HCT116 (cell line): ENCODE measurements at regions not wholly inside any gene's neighbourhood (a gene's known extent, or its start where the extent isn't known, plus 50 kb on each side); places are given as distances from the start of the nearest gene placed in this dataset.

Experiments
- CEBPB ChIP-seq: IDR thresholded peaks from 2 replicates; pipeline ENCODE4 v1.6.1; 2012; ENCODE audit warnings: low read depth
- ELF1 ChIP-seq: IDR thresholded peaks from 2 replicates; pipeline ENCODE4 v1.6.1; 2012; ENCODE audit warnings: low read depth, borderline replicate concordance
- EZH2phosphoT487 ChIP-seq: fragments of 200-600 bp; IDR thresholded peaks from 2 replicates; pipeline ENCODE4 v1.6.1; 2018; ENCODE audit warnings: antibody characterized with exemption, borderline replicate concordance
- FOSL1 ChIP-seq: IDR thresholded peaks from 2 replicates; pipeline ENCODE4 v1.6.1; 2012; ENCODE audit warnings: low read depth
- MAX ChIP-seq: IDR thresholded peaks from 2 replicates; pipeline ENCODE4 v1.6.1; 2012
- POLR2A ChIP-seq: IDR thresholded peaks from 2 replicates; pipeline ENCODE4 v1.7.0; 2011; ENCODE audit warnings: borderline replicate concordance; ENCODE audit not compliant: insufficient read depth, insufficient read length; ENCODE audit errors: extremely low read depth
- POLR2AphosphoS5 ChIP-seq: IDR thresholded peaks from 2 replicates; pipeline ENCODE4 v1.6.1; 2011; ENCODE audit warnings: mild to moderate bottlenecking, low read depth, low read length, moderate library complexity
- RAD21 ChIP-seq: IDR thresholded peaks from 2 replicates; pipeline ENCODE4 v1.6.1; 2012; ENCODE audit warnings: low read depth, mild to moderate bottlenecking
- REST ChIP-seq: IDR thresholded peaks from 2 replicates; pipeline ENCODE4 v1.6.1; 2012; ENCODE audit warnings: low read depth
- SP1 ChIP-seq: IDR thresholded peaks from 2 replicates; pipeline ENCODE4 v1.6.1; 2012; ENCODE audit warnings: low read depth
- ZFX ChIP-seq: fragments of 450-650 bp; IDR thresholded peaks from 2 replicates; pipeline ENCODE4 v1.6.1; 2017
- ZNF274 ChIP-seq: fragments of 200-500 bp; sonication (Bioruptor generic); IDR thresholded peaks from 2 replicates; pipeline ENCODE4 v1.6.1; 2014; ENCODE audit warnings: mild to moderate bottlenecking, low read depth, low read length, inconsistent platforms
- TF ChIP-seq, protein P1 (sequence below), 3 experiments: fragments of 200-600 bp in 1 of 3; sonication (generic) in 1 of 3; IDR thresholded peaks in 2 of 3; conservative IDR thresholded peaks in 1 of 3; 2 replicates each; pipeline ENCODE4 v1.5.1; 2012 to 2017; ENCODE audit warnings: low read depth in 2 of 3, low read length in 2 of 3, antibody characterized with exemption in 1 of 3, borderline replicate concordance in 1 of 3, control low read depth in 1 of 3, mild to moderate bottlenecking in 1 of 3, mixed read lengths in 1 of 3, mixed run types in 1 of 3, moderate library complexity in 1 of 3; ENCODE audit not compliant: insufficient read depth in 1 of 3

GRCh38 chr6:11942185-11942864, 69.8 kb upstream of the HIVEP1 start:
- TF ChIP-seq POLR2A (no peak), EZH2phosphoT487 (no peak), RAD21 (no peak), ZFX (no peak), REST (no peak), POLR2AphosphoS5 (no peak), FOSL1 (no peak), ELF1 (no peak), SP1 (no peak), ZNF274 (no peak), CEBPB (no peak), MAX (no peak)
- TF ChIP-seq, protein P1, sequence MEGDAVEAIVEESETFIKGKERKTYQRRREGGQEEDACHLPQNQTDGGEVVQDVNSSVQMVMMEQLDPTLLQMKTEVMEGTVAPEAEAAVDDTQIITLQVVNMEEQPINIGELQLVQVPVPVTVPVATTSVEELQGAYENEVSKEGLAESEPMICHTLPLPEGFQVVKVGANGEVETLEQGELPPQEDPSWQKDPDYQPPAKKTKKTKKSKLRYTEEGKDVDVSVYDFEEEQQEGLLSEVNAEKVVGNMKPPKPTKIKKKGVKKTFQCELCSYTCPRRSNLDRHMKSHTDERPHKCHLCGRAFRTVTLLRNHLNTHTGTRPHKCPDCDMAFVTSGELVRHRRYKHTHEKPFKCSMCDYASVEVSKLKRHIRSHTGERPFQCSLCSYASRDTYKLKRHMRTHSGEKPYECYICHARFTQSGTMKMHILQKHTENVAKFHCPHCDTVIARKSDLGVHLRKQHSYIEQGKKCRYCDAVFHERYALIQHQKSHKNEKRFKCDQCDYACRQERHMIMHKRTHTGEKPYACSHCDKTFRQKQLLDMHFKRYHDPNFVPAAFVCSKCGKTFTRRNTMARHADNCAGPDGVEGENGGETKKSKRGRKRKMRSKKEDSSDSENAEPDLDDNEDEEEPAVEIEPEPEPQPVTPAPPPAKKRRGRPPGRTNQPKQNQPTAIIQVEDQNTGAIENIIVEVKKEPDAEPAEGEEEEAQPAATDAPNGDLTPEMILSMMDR (IDR thresholded peaks at IDR 0.05 in 2 of 3, conservative IDR thresholded peaks at IDR 0.05 in 1 of 3; ENCODE audit: borderline replicate concordance in 1 of 3, insufficient read depth in 1 of 3, low read depth in 2 of 3, low read length in 2 of 3), result no peak
